Progenitor cell of endocrine pancreas (in vitro differentiated cells): ENCODE measurements at regions not wholly inside any gene's neighbourhood (a gene's known extent, or its start where the extent isn't known, plus 50 kb on each side); places are given as distances from the start of the nearest gene placed in this dataset.

ENCODE experiments used
- DNase-seq: peaks from one replicate; pipeline ENCODE4 v3.0.0; 2021; ENCODE audit warnings: low spot score; ENCODE audit not compliant: unreplicated experiment
- H3K27ac Mint-ChIP-seq: 2 replicates; pipeline ENCODE4 v1.8.0; 2021; ENCODE audit warnings: mild to moderate bottlenecking, moderate library complexity, mixed read lengths
- H3K27me3 Mint-ChIP-seq: 2 replicates; pipeline ENCODE4 v1.8.0; 2021; ENCODE audit warnings: mixed read lengths
- H3K36me3 Mint-ChIP-seq: 2 replicates; pipeline ENCODE4 v1.8.0; 2022; ENCODE audit warnings: mixed read lengths; ENCODE audit not compliant: insufficient read depth
- H3K4me1 Mint-ChIP-seq: 2 replicates; pipeline ENCODE4 v1.8.0; 2021; ENCODE audit warnings: low read depth, mixed read lengths
- H3K4me3 Mint-ChIP-seq: 2 replicates; pipeline ENCODE4 v1.8.0; 2021; ENCODE audit warnings: low read depth, mild to moderate bottlenecking, moderate library complexity, mixed read lengths
- H3K9me3 Mint-ChIP-seq: 2 replicates; pipeline ENCODE4 v1.8.0; 2021; ENCODE audit warnings: low read depth, mixed read lengths
- TF ChIP-seq, protein P1 (sequence below): fragments of 200-600 bp; sonication (generic); IDR thresholded peaks from one replicate; pipeline ENCODE4 v1.5.0; 2021; ENCODE audit warnings: antibody characterized with exemption, mild to moderate bottlenecking; ENCODE audit not compliant: unreplicated experiment

DNA sequence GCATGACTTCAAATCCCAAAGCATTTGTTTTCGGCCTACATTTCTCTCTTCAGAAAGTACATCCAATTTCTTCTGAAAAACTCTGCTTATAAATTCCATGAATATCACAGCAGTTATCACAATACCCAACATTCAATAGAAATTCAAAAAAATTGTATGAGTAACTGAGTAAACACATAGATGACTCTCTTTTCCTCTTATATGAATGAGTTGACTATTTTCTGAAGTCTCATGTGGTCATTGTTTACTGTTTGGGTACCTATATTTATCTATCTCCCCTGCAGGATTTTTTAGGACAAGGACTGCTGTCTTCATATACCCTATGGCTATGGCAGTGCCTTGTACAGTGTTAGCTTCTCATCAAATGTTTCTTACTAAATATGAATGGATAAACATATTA is 157.1 kb downstream of the HTR1A start:
- Mint-ChIP-seq H3K4me3 (no peak overlapping the region), H3K27me3 (no peaks in the 10 kb centered on the region), H3K27ac (no peak overlapping the region), H3K36me3 (no peaks in the 10 kb centered on the region), H3K9me3 (no peaks in the 10 kb centered on the region), H3K4me1 (no peaks in the 10 kb centered on the region)
- TF ChIP-seq, protein P1, sequence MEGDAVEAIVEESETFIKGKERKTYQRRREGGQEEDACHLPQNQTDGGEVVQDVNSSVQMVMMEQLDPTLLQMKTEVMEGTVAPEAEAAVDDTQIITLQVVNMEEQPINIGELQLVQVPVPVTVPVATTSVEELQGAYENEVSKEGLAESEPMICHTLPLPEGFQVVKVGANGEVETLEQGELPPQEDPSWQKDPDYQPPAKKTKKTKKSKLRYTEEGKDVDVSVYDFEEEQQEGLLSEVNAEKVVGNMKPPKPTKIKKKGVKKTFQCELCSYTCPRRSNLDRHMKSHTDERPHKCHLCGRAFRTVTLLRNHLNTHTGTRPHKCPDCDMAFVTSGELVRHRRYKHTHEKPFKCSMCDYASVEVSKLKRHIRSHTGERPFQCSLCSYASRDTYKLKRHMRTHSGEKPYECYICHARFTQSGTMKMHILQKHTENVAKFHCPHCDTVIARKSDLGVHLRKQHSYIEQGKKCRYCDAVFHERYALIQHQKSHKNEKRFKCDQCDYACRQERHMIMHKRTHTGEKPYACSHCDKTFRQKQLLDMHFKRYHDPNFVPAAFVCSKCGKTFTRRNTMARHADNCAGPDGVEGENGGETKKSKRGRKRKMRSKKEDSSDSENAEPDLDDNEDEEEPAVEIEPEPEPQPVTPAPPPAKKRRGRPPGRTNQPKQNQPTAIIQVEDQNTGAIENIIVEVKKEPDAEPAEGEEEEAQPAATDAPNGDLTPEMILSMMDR: no peak
- no peak for DNase-seq

DNA sequence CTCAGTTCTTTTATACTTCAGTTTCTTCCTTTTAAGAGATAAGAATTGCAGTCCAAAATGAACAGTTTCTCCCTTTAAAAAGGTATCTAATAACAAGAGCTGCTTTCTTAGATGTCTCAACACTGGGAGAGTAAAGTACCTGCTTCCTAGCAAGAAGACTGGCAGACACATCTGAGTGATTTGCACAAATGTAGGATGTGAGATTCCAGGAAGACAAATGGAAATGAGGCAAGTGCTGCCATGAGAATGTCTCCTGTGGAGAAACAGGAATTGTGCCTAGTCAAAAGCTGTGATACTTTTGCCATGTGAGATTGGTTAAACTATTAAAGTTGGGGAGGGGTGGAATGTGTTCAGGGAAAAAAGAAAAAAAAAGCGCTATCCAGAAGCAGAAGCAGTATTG is 159.1 kb downstream of the HTR1A start:
- H3K27ac Mint-ChIP-seq: no peak overlapping the region
- no peaks in the 10 kb centered on the region for H3K27me3 Mint-ChIP-seq
- H3K4me1 Mint-ChIP-seq: no peaks in the 10 kb centered on the region
- TF ChIP-seq, protein P1: no peak
- no peaks in the 10 kb centered on the region for H3K9me3 Mint-ChIP-seq
- DNase-seq: no peak
- no peak overlapping the region for H3K4me3 Mint-ChIP-seq
- no peaks in the 10 kb centered on the region for H3K36me3 Mint-ChIP-seq

GRCh38 chr5:63794979-63795378 is 167.3 kb downstream of the HTR1A start:
- TF ChIP-seq, protein P1: no peak
- Mint-ChIP-seq H3K36me3 (no peaks in the 10 kb centered on the region), H3K27ac (no peak overlapping the region), H3K4me3 (no peak overlapping the region), H3K27me3 (no peaks in the 10 kb centered on the region), H3K9me3 (peaks cover 24% of the 10 kb centered on the region), H3K4me1 (no peaks in the 10 kb centered on the region)
- DNase-seq: no peak

DNA sequence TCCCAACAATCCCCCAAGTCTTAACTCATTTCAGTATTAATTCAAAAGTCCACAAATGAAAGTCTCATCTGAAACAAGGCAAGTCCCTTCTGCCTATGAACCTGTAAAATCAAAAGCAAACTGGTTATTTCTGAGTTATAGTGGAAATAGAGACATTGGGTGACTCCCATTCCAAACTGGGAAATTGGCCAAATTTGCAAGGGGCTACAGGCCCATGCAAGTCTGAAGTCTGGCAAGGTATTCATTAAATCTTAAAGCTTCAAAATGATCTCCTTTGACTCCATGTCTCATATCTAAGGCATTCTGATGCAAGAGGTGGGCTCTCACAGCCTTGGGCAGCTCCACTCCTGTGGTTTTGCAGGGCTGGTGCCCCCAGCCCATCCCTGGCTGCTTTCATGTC is 167.9 kb downstream of the HTR1A start:
- Mint-ChIP-seq H3K4me3 (no peak overlapping the region), H3K27ac (no peak overlapping the region), H3K4me1 (no peaks in the 10 kb centered on the region), H3K9me3 (peaks cover 24% of the 10 kb centered on the region), H3K36me3 (no peaks in the 10 kb centered on the region), H3K27me3 (no peaks in the 10 kb centered on the region)
- no peak for DNase-seq
- TF ChIP-seq, protein P1: no peak

DNA sequence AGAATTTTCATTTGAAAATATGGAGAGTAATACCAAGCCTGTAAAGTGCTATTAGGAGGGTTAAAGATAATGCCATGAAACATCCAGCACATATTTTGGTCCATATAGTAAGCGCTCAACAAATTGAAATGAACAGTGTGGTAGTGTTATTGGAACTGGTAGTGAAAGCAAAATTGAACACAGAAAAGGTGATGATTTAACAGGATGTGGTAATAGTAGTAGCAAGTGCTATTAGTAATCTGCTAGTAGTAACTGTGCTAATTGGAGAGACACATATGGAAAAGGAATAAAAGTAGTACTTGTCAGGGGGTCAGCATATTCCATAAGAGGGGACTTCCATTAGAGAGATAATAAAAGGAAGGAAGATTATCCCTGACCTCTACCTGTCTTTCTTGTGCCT is 187.3 kb downstream of the HTR1A start:
- TF ChIP-seq, protein P1: no peak
- Mint-ChIP-seq H3K27me3 (no peaks in the 10 kb centered on the region), H3K4me3 (no peak overlapping the region), H3K36me3 (no peaks in the 10 kb centered on the region), H3K27ac (no peak overlapping the region), H3K9me3 (peaks cover 3% of the 10 kb centered on the region), H3K4me1 (peaks cover 17% of the 10 kb centered on the region)
- DNase-seq: no peak

GRCh38 chr5:63768221-63768620 is 194.0 kb downstream of the HTR1A start:
- no peak overlapping the region for H3K27ac Mint-ChIP-seq
- no peak overlapping the region for H3K4me3 Mint-ChIP-seq
- DNase-seq: no peak
- no peaks in the 10 kb centered on the region for H3K27me3 Mint-ChIP-seq
- peaks cover 3% of the 10 kb centered on the region for H3K9me3 Mint-ChIP-seq
- H3K36me3 Mint-ChIP-seq: no peaks in the 10 kb centered on the region
- peaks cover 12% of the 10 kb centered on the region for H3K4me1 Mint-ChIP-seq
- TF ChIP-seq, protein P1: no peak
